ENCODE measurements at regions not wholly inside any gene's neighbourhood (a gene's known extent, or its start where the extent isn't known, plus 50 kb on each side); places are given as distances from the start of the nearest gene placed in this dataset.

DNA sequence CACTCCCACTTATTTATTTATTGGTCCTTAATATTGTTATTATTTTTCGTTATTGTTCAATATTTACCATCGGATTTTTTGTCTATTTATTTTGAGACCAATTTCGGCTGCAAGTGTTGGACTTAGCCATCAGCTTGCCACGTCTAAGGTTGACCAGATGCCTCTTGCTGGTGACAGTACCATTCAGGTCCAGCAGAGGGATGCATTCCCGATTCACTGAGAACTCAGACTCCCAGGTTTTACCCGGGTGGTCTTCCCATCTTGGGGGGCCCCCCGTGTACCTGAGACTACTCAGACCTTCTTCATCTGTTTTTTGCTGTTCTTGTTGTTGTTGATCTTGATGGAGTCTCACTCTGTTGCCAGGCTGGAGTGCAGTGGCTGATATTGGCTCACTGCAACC, 1435.2 kb downstream of the UQCRFS1 start:
- Histone ChIP-seq H3K4me3 (replicated peaks in 1 of 3; ENCODE audit: insufficient read depth in 1 of 3, low read depth in 1 of 3, low read length in 3 of 3) (no peak overlapping the region), H4K20me1 (replicated peaks; ENCODE audit: control insufficient read depth, extremely low read depth, insufficient read depth, low read length) (no peaks in the 10 kb centered on the region), H3K27me3 (ENCODE audit: control insufficient read depth in 2 of 2, insufficient read depth in 2 of 2, low read length in 2 of 2) (no peaks in the 10 kb centered on the region), H3K9ac (replicated peaks; ENCODE audit: extremely low read depth, insufficient read depth, low read length) (no peak overlapping the region), H3K9me3 (replicated peaks; ENCODE audit: control insufficient read depth, insufficient read depth, low read length) (peaks cover 3% of the 10 kb centered on the region), H3K79me2 (ENCODE audit: control insufficient read depth, insufficient read depth, low read length) (no peaks in the 10 kb centered on the region), H3K4me2 (ENCODE audit: insufficient read depth, low read length) (no peak overlapping the region), H2AFZ (ENCODE audit: low read depth, low read length) (no peak overlapping the region), H3K27ac (ENCODE audit: insufficient read depth, low read depth, low read length) (no peak overlapping the region), H3K9me1 (replicated peaks; ENCODE audit: control insufficient read depth, extremely low read depth, insufficient read depth, low read length) (no peaks in the 10 kb centered on the region), H3K4me1 (ENCODE audit: control insufficient read depth, extremely low read depth, insufficient read depth, low read length) (no peaks in the 10 kb centered on the region), H3K36me3 (ENCODE audit: control insufficient read depth in 2 of 2, extremely low read depth in 1 of 2, insufficient read depth in 2 of 2, low read length in 2 of 2) (no peaks in the 10 kb centered on the region)
- ChIA-PET CTCF (no interaction called here), POLR2A (no interaction called here)
- no TSS peak for BruUV-seq (replicated peaks)
- FAIRE-seq (no peak), DNase-seq (ENCODE audit: low read depth, low spot score) (no peak)
- TF ChIP-seq GATA2 (IDR thresholded peaks at IDR 0.05; ENCODE audit: insufficient read depth, insufficient read length, low read depth, low read length), result no peak
- TF ChIP-seq FOS (IDR thresholded peaks at IDR 0.05; ENCODE audit: borderline replicate concordance, insufficient read depth, low read length), result no peak
- no peak for TF ChIP-seq POLR2A (IDR thresholded peaks at IDR 0.05; ENCODE audit: low read depth, low read length)
- TF ChIP-seq MYC (IDR thresholded peaks at IDR 0.05; ENCODE audit: low read depth, low read length), result no peak
- TF ChIP-seq EZH2 (IDR thresholded peaks at IDR 0.05; ENCODE audit: borderline replicate concordance, low read depth, low read length, severe bottlenecking), result no peak
- no peak for TF ChIP-seq POLR2AphosphoS5 (IDR thresholded peaks at IDR 0.05; ENCODE audit: insufficient read depth, low read depth, low read length)
- no peak for TF ChIP-seq JUN (IDR thresholded peaks at IDR 0.05; ENCODE audit: borderline replicate concordance, insufficient read depth, insufficient read length, low read depth)
- TF ChIP-seq, protein P1, sequence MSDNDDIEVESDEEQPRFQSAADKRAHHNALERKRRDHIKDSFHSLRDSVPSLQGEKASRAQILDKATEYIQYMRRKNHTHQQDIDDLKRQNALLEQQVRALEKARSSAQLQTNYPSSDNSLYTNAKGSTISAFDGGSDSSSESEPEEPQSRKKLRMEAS (IDR thresholded peaks at IDR 0.05; ENCODE audit: insufficient read depth, insufficient read length), result no peak
- TF ChIP-seq, protein P2, sequence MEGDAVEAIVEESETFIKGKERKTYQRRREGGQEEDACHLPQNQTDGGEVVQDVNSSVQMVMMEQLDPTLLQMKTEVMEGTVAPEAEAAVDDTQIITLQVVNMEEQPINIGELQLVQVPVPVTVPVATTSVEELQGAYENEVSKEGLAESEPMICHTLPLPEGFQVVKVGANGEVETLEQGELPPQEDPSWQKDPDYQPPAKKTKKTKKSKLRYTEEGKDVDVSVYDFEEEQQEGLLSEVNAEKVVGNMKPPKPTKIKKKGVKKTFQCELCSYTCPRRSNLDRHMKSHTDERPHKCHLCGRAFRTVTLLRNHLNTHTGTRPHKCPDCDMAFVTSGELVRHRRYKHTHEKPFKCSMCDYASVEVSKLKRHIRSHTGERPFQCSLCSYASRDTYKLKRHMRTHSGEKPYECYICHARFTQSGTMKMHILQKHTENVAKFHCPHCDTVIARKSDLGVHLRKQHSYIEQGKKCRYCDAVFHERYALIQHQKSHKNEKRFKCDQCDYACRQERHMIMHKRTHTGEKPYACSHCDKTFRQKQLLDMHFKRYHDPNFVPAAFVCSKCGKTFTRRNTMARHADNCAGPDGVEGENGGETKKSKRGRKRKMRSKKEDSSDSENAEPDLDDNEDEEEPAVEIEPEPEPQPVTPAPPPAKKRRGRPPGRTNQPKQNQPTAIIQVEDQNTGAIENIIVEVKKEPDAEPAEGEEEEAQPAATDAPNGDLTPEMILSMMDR (IDR thresholded peaks at IDR 0.05; ENCODE audit: extremely low read depth in 1 of 2, insufficient read depth in 1 of 2, low read depth in 1 of 2, low read length in 2 of 2), result no peak
- intact Hi-C loops (cut with micrococcal nuclease), result loop anchor here (10.0 kb wide), 1 partner anchor 547 kb away; no protein-coding TSS in a partner anchor
- dilution Hi-C loops (cut with MboI; ENCODE audit: extremely low pct_ligation_motif_present, low sequenced_read_pairs), result no loop called here

Measured in endothelial cell of umbilical vein (primary cell).